ENCODE measurements at regions not wholly inside any gene's neighbourhood (a gene's known extent, or its start where the extent isn't known, plus 50 kb on each side); places are given as distances from the start of the nearest gene placed in this dataset.

DNA sequence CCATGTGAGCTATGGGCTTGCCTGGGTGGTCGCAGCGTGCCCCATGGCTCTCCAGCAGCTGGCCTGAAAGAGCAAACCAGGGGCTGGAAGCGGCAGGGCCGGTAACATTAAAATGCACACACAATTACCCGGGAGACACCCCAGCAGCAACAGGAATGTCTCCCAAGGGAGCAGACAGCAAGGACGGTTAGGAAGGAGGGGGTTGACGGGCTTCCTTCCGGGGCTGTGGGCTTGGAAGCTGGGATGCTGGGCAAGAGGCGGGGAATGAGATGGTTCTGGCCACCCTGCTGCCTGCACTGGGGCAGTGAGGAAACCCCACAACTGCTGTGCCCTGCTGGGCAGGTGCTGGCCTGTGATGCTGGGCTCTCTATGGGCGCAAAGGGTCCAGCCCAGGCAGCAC is 71.8 kb upstream of the ADAMTS2 start:
- Histone ChIP-seq H3K36me3 (no peaks in the 10 kb centered on the region), H3K27ac (no peak overlapping the region), H3K27me3 (peaks cover 0 to 46% (median 0%) of the 10 kb centered on the region in 4 donors), H3K4me1 (no peaks in the 10 kb centered on the region), H3K4me3 (no peak overlapping the region), H3K9me3 (no peaks in the 10 kb centered on the region)
- intact Hi-C loops (cut with DNase I) = no loop called here
- 60 to 63% methylated on average over 9 to 10 of the region's 10 CpGs for WGBS, 2 donors
- DNase-seq = no peak
- TF ChIP-seq CTCF (IDR thresholded peaks at IDR 0.05) (no peak), POLR2A (IDR thresholded peaks at IDR 0.05) (no peak)

DNA sequence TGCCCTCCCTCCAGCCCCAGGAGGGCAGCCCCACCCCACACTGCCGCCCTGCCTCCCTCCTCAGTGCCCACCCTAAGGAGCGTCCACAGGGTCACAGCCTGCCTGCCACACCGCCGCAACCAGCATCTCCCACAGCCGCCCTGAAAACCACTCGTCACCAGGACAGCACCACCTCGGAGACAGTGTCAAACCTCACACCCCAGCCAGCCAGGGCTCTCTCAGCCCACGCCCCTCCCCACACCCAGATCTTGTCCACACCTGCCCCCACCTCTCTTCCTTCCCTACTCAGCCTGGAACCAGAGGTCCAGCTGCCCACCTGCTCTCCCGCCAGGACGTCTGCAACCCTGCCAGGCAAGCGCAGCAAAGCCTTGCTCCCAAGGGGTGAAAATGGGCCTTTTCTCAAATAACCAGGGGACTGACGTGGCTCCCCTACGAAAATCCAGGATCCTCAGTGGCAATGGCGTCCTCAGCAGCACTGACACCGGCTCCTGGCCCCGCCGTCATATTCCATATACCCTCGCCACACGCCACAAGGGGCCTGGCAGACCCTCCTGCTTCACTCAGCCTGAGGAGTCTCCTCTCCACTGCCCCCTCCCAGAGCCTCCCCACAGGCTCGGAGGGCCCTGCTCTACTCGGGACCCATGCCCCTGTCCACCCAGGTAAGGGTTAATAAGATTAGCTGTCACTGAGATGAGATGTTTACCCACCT is 71.0 kb upstream of the ADAMTS2 start:
- Histone ChIP-seq H3K27ac (no peak overlapping the region), H3K9me3 (no peaks in the 10 kb centered on the region), H3K27me3 (peaks cover 0 to 42% (median 0%) of the 10 kb centered on the region in 4 donors), H3K4me1 (no peaks in the 10 kb centered on the region), H3K4me3 (no peak overlapping the region), H3K36me3 (no peaks in the 10 kb centered on the region)
- intact Hi-C loops (cut with DNase I) = no loop called here
- DNase-seq = no peak
- 80 to 84% methylated on average over 14 to 15 of the region's 21 CpGs for WGBS, 2 donors
- TF ChIP-seq POLR2A (IDR thresholded peaks at IDR 0.05) (no peak), CTCF (IDR thresholded peaks at IDR 0.05) (no peak)

- no peak overlapping the region for H3K4me3 ChIP-seq
- no peaks in the 10 kb centered on the region for H3K9me3 ChIP-seq
- intact Hi-C loops (cut with DNase I) = no loop called here
- no peaks in the 10 kb centered on the region for H3K36me3 ChIP-seq
- no peak overlapping the region for H3K27ac ChIP-seq
- no peak for TF ChIP-seq POLR2A (IDR thresholded peaks at IDR 0.05)
- TF ChIP-seq CTCF (IDR thresholded peaks at IDR 0.05) = no peak
- H3K4me1 ChIP-seq = no peaks in the 10 kb centered on the region
- no peak for DNase-seq
- WGBS, 2 donors = 79 to 87% methylated on average over 7 to 10 of the region's 11 CpGs
- H3K27me3 ChIP-seq = peaks cover 0 to 42% (median 0%) of the 10 kb centered on the region in 4 donors
These were observed 70.2 kb upstream of the ADAMTS2 start for GRCh38 chr5:179415291-179416060.

- Histone ChIP-seq H3K4me1 (no peaks in the 10 kb centered on the region), H3K36me3 (no peaks in the 10 kb centered on the region), H3K4me3 (no peak overlapping the region), H3K9me3 (no peaks in the 10 kb centered on the region), H3K27ac (no peak overlapping the region), H3K27me3 (peaks cover 0 to 41% (median 0%) of the 10 kb centered on the region in 4 donors)
- DNase-seq = no peak
- TF ChIP-seq POLR2A (IDR thresholded peaks at IDR 0.05) = no peak
- no peak for TF ChIP-seq CTCF (IDR thresholded peaks at IDR 0.05)
- WGBS, 2 donors = 20 to 50% methylated on average over 1 of the region's 10 CpGs
- intact Hi-C loops (cut with DNase I) = no loop called here
These were observed 69.4 kb upstream of the ADAMTS2 start for GRCh38 chr5:179414459-179415261.
